ENCODE measurements at regions not wholly inside any gene's neighbourhood (a gene's known extent, or its start where the extent isn't known, plus 50 kb on each side); places are given as distances from the start of the nearest gene placed in this dataset.
A peak's percentile ranks its signal among the peaks of the same experiment; 100 is the strongest.
"Not testable (repeated sequence)": the region's sequence is repeated elsewhere in the genome, so short reads cannot be mapped to it uniquely, and the experiment has no call there.

DNA sequence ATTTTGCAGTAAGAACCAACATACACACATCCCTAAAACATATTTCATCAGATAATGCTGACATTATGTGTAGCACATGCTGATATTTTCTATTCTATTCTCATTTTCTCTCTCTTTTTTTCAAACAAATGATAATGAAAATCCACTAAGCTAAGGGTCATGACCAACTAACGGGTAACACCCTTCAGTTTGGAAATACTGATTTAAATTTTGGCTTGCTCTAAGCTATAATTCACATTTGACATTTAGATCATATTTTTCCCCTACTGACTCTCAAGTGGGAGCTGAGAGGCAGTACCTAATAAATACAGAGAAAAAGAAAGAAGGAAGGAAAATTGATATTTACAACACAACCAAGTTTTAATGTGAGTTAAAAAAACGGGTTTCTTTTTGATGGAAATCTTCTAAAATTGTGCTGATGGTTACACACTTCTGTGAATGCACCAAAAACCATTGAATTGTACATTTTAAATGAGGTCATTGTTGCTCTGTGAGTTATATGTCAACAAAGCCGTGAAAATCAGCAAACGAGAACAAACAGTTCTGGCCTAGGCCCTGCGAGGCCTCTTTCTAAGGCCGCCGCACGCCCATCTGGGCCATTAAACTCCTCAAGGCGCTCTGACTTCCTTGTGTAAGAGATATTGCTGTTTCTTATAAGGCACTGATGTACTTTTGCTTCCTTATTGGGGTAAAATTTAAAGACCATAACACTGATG lies 124.2 kb downstream of the GALR1 start:
- no peak for DNase-seq

DNA sequence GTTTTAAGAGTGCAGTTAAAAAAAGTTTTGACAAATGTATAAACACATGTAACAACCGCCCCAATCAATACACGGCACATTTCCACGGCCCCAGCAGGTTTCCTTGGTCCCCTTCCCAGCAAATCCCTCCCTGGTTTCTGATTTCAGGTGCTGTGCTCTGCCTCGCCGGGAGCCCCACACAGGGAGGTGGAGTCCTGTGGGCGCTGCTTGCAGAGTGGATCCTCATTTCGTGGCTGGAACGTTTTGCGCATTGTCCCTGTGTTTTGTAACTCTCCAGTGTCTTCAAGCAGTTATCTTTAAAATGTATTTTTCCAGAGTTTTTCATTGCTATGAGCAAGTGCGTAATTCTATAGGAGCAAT lies 124.8 kb downstream of the GALR1 start:
- no peak for DNase-seq

DNA sequence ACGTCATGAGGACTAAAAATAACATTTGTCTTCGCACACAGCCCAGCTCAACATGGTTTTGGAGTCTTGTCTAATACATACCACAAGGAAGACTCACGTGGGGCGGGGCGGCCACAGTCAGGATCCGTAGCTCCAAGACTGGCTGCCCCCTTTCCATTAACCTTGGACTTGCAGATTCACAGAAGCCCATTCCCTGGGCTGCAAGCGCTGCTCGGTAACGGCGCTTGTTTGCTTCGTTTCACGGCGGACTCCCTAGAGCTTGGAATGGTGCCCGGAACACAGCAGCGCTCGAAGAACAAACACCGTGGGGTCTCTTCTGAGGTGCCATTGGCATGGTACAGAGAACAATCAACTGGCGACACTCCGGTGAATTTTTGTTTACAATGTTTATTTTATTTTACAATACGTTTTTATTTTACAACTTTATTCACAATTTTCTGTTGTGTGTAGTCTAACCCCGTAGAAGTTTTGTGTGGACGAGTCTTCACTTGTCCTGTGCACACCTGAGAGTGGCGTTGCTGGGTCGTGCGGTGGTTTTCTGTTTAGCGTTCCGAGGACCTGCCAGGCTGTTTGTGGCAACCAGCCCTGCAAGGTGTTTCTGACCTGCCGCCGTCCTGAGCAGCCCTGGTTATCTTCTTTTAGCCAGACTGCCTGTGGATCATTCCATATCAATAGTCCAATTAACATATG lies 126.5 kb downstream of the GALR1 start:
- DNase-seq = no peak

DNA sequence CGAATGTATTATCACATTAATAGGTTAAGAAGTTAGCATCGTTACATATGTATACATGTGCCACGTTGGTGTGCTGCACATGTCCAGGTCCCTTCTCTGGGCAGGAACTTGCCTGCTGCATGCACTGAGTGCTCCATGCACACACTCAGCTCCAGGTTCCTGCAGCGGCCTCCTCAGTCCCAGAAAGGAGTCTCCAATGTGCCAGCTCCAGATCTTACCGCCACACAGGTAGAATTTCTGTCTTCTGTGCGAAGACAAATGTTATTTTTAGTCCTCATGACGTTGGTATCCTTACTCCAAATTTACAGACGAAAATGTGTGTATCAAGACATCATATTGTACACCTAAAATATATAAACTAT lies 127.1 kb downstream of the GALR1 start:
- no peak for DNase-seq

DNA sequence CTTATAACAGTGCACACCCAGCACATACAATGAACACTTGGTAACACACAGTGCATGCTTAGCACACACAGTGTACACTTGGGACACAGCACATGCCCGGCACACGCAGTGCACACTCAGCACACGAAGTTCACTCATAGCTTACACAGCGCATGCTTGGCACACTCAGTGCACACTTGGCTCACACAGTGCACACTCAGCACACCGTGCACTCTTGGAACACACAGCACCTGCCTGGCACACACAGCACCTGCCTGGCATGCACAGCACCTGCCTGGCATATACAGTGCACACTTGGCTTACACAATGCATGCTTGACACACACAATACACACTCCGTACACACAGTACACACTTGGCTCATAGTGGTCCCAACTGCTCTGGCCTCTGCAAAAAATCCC lies 128.2 kb downstream of the GALR1 start:
- DNase-seq = no peak

DNA sequence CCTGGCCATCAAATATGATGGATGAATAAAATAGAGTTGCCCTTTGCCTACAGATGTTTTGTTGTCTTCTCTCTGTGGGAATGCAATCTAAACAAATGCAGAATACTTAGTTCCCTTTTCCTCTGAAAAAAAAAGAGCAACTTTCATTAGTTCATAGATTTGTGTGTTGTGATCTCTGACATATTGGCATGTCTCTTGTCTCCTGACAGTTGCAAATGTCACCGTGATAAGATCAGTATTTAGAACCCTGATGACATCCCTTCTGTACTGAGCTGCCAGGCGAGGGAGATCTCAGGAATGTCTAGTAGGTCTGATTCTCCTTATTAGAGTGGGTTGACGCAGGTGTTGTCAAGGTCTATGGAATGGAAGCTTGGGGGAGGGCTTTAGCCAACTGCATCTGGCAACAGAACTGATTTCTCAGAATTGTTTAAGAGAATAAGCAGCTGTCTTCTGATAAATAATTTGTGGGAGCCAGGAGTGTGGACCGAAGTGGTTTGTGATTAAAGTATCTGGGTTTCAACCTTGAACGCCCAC lies 130.4 kb downstream of the GALR1 start:
- no peak for DNase-seq

DNA sequence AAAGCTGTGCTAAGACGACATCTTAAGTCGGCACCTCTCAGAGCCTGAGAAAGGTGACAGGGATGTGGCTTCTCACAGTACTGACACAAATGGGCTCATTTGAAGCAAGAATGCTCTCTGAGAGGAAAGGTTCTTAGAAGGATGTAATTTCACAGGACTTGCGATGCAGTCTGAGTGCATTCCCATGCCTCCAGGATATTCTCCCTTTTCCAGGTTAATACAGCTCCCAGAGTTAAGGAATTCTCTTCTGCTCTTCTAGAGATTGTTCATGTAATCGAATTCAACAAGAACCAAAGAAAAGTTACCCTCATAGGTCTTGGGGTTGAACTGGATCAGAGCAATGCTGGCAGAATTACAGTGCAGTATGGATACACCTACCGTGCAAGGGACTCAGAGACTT lies 131.0 kb downstream of the GALR1 start:
- no peak for DNase-seq

DNA sequence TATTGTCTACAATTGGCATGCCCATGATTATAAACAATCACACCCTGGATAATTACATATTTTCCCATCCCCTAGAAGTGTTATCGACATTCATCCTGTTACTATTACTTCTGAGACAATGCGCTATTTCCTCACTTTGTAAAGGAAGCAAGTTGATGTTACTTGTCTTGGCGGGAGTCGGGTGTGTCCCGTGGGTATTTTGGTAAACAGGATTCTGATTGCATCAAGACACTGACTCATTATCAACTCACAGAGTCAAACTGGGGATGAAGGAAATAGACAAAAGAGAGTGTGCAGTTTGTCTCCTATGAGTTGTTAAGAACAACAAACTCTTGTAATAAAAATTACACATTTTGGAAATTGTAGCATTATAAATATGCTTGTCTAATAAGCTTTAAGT lies 142.7 kb downstream of the GALR1 start:
- DNase-seq = no peak

DNA sequence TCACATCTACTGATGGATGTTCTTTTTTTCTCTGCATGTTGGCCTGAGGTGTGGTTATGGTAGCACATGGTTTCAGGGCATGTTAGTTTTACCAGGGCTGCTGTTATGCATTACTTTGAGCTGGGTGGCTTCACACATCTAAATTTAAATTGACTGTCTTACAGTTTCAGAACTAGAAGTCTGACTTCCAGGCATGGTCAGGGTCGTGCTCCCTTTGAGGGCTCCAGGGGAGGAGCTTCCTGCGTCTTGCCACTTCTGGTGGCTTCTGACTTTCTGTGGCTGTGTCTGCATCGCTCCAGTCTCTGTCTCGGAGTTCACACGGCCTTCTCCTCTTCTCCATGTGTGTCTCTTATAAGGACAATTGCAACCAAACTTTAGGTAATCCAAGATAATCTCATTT lies 143.9 kb downstream of the GALR1 start:
- no peak for DNase-seq

DNA sequence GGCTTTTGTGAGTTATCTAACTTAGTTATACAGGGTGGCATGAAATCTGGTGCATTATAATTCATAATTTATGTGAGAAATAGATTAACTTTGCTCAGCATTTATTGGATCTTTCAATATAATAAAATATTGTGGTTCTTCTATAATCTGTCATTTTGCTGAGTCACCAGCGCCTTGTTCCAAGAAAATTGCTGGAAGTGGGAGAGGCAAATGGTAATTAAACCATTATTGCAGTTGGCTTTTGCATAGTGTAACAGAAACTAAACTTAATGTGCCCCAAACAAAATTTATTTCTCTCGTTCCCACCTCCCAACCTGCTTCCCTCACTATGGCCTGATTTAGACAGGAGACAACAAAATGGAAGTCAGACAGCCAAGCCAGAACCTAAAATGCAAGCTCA lies 146.3 kb downstream of the GALR1 start:
- DNase-seq = no peak

DNA sequence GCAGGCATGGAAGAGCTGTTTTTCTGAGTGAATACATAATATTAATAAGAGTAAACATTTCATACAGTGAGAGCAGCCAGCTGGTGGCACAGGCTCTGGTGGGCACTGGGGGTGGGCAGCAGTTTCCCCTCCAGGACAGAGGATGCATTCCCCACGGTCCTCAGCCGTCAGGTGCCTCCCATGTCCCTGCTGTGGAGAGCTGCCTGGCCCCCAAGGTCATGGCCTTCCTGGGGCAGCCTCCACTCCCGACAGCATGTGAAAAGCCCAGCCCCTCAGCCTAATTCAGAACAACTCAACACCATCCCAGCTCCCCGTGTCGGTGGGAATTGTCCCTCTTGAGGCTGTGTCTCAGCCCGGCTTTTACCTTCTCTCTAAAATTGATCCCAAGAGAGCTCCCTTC lies 147.4 kb downstream of the GALR1 start:
- peak; percentile 7 for DNase-seq

DNA sequence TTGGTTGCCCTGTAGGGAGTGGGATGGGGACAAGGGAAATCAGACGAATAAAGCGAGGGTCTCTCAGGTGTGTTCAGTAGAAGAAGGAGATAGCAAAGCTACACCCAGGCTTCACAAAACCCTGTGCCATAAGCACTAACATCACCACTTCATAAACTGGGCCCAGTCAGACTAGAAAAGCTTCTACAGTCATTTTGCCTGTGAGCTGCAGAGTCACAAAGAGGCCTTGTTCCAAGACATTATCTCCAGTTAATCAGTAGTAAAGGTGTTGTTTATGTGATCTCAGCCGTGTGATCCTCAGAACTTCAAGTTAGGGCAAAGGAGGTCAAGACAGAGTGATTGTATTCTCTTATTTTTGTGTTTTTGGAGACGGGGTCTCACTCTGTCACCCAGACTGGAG lies 148.0 kb downstream of the GALR1 start:
- DNase-seq = no peak

DNA sequence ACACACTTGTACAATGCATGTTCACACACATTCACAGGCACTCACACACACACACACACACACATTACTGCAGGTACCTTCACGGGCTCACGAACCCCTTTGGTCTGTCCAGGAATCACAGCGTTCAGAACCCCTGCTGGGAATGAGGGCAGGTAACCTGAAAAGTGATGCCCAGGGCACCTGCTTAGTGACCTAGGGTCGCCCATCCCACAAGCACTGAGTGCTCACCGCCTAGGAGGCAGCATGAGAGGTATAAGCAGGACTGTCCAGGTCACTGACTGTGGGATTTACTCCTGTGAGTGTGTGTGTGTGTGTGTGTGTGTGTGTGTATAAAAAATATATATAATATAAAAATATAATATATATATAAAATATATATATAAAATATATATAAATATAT lies 150.9 kb downstream of the GALR1 start:
- DNase-seq = no peak

DNA sequence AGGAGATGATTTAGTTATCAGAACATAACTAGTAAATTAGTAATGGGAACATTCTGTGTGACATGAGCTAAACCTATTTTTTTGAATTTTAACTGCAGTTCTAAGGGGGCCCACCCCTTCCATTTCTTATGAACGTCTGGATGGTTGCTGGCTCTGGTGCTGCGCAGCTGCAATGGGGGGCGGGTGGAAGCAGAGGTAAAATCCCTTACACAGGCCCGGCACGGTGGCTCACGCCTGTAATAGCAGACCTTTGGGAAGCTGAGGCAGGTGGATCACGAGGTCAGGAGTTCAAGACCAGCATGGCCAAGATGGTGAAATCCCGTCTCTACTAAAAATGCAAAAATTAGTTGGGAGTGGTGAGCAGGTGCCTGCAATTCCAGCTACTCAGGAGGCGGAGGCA lies 151.5 kb downstream of the GALR1 start:
- no peak for DNase-seq

DNA sequence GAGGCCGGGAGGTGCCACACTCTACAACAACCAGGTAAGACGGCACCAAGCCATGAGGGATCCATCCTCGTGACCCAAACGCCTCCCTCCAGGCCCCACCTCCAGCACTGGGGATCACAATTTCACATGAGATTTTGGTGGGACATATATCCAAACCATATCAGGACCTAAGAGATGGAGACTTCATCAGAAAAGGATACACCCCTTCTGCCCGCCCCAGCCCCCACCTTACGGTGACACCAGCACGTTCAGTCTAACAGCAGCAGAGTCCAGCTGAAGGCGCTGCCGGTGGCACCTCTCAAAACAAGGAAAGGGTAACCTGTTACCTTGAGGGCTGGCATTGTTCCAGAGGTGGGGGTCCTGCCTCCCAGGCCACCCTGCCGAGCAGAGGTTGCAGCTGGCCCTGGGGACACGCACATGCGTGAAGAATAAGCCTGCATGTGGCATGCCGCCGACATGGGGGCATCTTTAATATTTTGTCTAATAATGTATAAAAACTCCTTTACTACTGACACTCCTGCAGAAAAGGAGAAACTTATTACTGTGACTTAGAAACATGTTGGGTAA lies 154.4 kb downstream of the GALR1 start:
- no peak for DNase-seq

DNA sequence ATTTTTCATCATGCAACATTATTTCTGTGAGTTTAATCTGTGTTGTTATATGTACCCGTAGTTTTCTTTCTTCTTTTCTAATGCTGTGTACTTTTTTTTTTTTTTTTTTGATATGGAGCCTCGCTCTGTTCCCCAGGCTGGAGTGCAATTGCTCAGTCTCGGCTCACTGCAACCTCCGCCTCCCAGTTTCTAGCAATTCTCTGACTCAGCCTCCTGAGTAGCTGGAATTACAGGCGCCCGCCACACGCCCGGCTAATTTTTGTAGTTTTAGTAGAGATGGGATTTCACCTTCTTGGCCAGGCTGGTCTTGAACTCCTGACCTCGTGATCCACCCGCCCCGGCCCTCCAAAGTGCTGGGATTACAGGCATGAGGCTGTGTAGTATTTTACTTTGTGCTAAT lies 155.4 kb downstream of the GALR1 start:
- DNase-seq = no peak

DNA sequence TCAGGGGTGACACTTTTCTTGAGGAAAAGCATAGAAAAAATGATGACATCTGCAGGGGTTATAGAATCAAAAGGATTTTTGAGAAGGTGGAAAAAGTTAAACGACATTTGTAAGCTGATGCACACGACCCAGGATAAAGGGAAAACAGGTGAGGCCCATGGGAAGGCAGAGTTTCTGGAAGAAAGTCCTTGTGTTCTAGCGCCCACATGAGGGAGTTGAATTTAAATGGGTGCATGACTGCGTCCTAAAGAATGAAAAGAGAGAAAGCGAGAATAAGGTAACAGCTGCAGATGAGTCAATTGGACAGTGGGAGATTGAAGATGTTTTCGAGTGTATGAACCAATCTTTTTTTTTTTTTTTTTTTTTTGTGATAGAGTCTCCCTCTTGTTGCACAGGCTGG lies 158.1 kb downstream of the GALR1 start:
- no peak for DNase-seq

DNA sequence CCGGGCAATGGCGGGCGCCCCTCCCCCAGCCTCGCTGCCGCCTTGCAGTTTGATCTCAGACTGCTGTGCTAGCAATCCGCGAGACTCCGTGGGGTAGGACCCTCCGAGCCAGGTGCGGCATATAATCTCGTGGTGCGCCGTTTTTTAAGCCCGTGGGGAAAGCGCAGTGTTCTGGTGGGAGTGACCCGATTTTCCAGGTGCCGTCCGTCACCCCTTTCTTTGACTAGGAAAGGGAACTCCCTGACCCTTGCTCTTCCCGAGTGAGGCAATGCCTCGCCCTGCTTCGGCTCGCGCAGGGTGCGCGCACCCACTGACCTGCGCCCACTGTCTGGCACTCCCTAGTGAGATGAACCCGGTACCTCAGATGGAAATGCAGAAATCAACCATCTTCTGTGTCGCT lies 171.9 kb downstream of the GALR1 start:
- not testable (repeated sequence) for DNase-seq

DNA sequence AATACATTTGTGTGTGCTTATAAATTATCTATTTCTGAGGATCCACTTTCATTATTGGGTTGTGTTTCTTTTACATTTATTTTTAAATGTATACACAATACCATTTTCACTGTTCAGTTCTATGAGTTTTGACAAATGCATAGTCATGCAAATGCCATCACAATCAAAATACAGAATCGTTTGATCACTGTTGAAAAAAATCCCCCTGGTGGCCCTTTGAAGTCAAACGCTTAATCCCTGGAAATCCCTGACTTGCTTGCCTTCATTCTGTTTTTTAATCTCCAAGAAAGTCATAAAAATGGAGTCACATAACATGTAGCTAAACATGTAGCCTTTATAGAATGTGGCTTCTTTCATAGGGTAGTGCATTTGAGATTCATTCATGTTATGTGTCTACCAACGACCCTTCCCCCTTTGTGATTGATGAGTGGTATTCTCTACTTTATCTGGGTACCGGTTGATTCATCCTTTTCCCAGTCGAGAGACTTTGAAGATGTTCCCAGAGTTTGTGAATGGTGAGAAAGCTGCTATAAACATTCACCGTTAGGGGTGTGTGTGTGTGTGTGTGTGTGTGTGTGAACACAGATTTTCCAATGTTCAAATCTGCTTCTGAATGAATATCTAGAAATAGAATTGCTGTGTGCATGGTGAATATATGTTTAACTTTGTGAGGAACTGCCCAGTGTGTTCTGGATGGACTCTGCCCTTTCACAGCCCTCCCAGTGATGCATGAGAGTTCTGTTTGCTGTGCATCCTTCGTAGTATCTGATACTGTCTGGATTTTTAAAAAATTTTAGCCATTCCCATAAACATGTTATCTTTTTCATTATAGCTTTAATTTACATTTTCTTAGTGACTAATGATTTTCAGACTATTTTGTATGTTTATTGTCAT lies 173.6 kb downstream of the GALR1 start:
- no peak for DNase-seq

DNA sequence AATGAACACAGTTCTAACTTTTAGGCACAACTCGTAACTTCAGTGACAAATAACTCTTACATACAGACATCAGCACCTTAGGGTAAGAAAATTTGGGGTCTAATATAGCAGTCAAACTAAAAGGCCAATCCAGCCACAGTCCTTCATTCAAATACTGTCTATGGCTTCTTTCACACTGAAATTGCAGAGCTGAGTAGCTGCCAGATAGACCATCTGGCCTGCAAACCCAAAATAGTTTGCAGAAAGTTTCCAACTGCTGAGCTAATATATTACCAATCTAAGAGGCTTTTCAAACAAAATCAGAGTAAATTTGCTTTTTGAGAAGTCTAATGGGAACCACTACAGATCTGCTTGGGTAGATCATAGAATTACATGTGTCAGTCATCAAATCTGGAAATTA lies 183.4 kb downstream of the GALR1 start:
- DNase-seq = no peak

DNA sequence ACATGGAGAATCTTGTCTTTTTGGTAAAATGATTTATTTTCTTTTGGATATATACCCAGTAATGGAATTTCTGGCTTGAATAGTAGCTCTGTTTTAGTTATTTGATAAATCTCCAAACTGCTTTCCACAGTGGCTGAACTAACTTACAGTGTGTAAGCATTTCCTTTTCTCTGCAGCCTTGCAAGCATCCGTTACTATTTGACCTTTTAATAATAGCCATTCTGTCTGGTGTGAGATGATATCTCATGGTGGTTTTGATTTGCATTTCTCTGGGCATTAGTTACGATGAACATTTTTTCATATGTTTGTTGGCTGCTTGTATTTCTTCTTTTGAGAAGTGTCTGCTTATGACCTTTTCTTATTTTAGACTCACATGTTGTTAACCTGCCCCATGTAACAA lies 190.2 kb downstream of the GALR1 start:
- no peak for DNase-seq

DNA sequence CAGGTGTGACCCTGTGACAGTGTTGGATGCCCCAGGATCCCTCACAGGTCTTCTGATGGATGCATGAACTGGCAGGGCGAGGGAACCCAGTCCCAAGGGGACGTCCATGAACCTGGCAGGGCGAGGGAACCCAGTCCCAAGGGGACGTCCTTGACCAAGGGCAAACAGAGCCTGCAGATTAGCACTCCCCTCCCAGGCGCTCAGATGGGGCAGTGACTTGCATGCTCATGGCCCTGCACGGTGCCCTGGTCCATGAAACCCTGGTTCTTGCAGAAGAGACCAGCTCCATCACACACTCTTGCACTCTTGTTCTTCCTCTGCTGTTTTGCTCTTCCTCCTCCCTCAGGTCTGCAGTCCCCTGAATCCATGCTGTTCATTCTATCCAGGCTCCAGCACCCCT lies 192.7 kb downstream of the GALR1 start:
- DNase-seq = no peak

DNA sequence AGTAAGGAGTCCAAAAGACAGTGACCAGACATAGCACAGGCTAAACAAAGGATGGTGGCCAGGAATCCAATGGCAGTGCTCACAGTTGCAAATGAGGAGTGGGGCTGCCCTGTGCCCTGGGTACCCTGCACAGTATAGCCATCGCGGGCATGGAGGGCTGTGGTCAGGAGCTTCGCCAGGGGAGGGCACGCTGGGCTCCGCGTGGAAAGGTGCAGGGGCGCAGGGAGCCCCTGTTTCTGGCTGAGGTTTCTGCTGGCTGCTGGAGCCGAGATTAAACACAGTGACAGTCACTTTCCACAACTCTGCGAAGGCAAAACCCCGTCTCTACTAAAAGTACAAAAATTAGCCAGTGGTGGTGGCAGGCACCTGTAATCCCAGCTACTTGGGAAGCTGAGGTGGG lies 194.7 kb downstream of the GALR1 start:
- DNase-seq = no peak

DNA sequence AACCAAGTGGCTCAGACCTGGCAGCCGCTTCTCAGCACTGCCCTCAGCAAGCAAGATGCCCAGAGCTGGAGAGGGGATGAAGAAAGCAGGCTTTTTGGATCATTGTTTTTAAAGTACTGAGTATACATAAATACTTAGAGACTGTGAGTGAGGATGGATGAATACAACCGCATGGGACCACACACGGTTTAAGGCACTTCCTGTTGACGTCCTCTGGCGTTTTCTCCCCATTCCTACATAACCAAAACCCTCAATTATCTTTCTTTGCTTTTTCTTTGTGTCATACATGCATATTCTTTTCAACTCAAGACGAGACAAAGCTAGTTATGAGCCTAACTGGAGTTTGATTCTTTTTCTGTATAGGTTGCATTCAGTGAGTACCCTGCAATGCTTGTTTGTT lies 198.4 kb downstream of the GALR1 start:
- DNase-seq = no peak

Data from NCI-H1436 (cell line).